RPMI8226 (cell line): ENCODE measurements at regions not wholly inside any gene's neighbourhood (a gene's known extent, or its start where the extent isn't known, plus 50 kb on each side); places are given as distances from the start of the nearest gene placed in this dataset.
A peak's percentile ranks its signal among the peaks of the same experiment; 100 is the strongest.

ENCODE experiments used
- DNase-seq: peaks from one replicate; pipeline ENCODE4 v3.0.0-alpha.2; 2015

DNA sequence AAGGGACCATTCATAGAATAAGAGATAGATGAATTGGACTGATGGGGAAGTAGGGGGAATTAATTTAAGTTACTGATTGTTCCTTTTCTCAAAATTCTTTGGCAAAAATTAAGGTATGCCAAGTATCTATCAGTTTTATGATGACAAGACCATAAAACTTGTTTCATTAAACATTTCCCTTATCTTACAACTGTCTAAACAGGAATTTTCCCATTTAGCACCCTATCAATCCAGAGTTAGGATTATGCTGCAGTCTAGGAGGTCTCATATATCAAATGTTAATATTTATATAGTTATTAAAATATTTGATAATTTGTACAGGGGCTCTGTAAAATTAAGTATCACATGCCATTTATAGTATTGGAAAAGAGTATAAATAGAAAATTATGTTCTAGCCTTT, 51.5 kb upstream of the ARID1B start:
- no peak for DNase-seq

GRCh38 chr6:156720691-156721685, 56.2 kb upstream of the ARID1B start:
- DNase-seq = peak; percentile 18

- DNase-seq = peak; percentile 94
Observed at GRCh38 chr6:156719720-156720563, 57.2 kb upstream of the ARID1B start.

GRCh38 chr6:156719395-156719719, 57.8 kb upstream of the ARID1B start:
- DNase-seq = no peak

DNA sequence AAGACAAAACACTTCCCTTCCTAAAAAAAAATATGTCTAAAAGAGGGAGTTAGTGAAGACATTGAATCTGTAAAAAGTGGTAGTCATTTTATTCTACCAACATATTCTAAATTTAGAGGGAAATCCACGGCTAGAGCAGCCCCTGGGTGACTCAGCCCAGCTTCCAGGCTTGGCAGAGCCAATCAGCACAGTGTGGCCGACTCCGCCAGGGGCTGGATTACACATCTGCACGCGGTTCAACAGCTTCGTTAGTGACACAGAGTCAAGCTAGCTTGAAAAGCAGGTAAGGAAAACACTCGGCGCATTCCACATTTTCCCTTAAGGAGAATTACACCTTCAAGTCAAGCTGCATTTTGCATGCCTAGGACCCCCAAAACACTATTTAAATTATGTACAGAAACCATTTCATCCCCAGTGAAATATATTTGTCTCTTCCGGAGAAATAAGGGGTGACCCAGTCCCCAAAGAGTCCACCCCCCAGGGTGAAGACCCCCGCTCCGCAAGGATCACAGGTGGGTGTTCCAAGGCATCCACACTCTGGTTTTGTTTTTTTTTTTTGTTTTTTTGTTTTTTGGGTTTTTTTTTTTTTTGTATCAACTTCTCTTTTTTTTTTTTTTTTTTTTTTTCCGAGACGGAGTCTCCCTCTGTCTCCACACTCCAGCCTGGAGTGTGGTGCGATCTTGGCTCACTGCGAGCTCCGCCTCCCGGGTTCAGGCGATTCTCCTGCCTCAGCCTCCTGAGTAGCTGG, 58.4 kb upstream of the ARID1B start:
- DNase-seq = no peak

- no peak for DNase-seq
Observed at GRCh38 chr6:156717542-156717941, 59.6 kb upstream of the ARID1B start.

DNA sequence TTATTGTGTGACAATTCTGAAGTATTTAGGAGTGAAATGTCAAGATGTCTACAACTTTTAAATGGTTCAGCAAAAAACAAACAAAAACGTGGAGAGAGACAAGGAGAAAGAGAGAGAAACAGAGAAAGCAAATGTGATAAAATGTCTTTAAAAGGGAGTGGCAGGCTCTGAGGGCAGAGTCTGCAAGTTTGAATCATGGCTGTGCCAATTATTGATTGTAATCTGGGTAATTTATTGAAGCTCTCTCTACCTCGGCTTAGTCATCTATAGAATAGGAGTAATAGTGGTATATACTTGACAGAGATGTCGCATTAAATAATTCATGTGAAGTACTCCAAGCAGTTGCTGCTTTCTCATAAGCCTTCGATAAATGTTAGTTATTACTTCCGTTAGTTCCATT, 61.3 kb upstream of the ARID1B start:
- no peak for DNase-seq

- no peak for DNase-seq
Observed at GRCh38 chr6:156713548-156713947, 63.6 kb upstream of the ARID1B start.

DNA sequence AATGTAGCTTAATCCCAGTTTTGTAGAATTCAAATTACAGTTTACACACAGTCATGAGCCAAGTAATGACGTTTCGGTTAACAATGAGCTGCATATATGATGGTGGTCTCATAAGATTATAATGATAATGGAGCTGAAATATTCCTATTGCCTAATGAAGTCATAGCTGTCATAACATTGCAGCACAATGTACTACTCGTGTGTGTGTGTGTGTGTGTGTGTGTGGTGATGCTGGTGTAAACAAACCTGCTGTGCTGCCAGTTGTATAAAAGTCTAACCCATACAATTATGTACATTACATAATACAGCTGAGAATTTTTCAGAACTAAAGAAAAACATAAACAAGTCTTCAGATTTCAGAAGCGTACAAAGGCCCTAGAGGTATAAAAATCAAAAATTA, 66.7 kb upstream of the ARID1B start:
- DNase-seq = no peak

- no peak for DNase-seq
Observed at GRCh38 chr6:156707818-156708217, 69.4 kb upstream of the ARID1B start.

DNA sequence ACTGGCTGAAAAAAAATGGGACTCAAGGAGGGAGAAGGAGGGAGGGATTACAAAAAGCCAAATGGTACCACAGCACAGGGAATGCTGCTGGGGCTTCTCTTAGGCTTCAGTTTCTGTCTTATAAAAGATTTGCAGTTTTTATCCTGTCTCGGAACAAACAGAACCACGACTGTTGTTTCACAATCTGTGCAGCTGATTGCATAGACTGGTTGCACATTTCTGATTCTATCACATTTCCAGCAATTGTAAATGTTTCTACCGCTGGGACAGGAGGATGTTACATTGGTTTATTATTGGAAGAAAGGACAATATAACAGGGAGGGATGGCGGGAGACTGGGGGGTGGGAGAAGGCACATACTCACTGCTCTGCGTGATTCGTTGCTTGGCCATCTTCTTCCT, 73.5 kb upstream of the ARID1B start:
- no peak for DNase-seq

DNA sequence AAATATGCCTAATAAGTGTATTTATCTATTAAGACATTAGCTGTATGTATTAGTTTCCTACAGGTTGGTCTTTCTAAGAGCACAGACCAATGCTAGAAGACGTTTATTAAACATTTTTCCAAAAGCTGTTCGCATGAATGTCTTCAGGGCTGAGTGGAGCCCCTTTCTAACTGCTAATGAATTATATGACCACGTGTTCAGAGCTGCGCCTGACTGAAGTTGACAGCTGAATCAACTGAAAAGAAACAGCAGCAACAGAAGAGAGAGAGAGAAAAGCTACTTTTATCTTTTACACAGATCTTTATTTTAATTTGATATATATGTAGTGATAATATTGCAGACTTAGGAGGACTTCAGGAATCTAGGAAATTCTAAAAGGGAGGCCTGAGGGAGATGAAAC, 75.2 kb upstream of the ARID1B start:
- no peak for DNase-seq

DNA sequence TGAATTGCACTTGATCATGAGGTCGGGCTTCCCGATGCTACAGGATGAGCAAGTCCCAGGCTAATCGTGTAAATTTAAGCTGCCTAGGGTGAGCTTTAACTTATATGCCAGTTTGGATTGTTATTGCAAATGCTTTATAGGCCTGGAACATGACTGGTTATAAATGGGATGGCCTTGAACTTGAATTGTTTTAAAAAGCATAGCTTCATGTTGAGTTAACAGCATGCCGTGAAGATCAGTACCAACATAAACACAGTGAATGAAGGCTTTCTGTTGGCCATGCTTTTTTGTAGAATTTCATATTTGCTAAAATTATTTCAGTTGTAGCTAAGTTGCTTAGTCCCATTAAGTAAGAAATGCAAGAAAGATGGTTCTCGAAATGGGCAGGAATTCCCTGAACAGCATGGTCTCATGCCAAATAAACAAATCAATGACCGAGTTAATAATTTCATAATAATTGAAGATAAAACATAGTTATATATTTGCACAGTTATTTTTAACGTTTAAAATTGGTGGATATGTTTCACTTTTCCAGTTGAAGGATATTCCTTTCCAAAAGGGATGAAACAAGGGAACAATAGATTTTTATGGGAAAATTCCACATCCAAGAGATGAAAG, 76.6 kb upstream of the ARID1B start:
- DNase-seq = no peak

- DNase-seq = no peak
Observed at GRCh38 chr6:156699935-156700334, 77.2 kb upstream of the ARID1B start.

GRCh38 chr6:156699017-156699421, 78.2 kb upstream of the ARID1B start:
- peak; percentile 34 for DNase-seq

DNA sequence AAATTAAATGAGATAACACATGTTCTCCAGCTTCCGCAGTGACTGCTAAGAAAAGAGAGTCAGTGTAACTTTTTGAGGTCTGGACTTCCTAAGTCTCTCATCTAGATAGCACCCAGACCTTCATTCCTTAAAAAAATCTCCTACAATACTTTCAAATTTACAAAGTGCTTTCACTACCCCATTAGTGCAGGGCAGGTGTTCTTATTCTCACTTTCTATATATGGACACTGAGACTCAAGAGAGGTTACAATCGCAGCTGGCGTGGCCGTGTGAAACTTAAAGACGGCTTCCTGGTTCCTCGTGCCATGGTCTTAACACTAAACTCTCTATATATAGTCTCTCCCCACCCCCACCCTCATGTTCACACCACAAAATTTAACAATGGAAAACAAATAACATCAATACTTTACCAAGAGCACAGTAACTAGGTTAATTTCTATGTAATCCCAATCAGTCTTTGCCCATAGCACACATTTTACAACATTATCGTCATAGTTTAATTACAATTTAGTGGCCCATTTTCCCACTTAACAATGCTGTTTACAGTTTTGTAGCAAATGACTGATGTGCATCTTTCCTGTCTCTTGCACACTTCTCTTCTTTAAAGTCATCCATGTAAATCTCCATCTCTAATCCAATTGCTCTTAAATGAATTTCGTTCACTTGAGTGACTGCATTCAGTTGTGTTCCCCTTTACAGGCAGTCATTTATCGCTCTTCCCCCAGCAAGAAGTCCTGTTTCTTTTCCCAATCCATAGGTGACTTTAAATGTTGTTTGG, 78.8 kb upstream of the ARID1B start:
- DNase-seq = peak; percentile 91

GRCh38 chr6:156697225-156697830, 79.8 kb upstream of the ARID1B start:
- peak; percentile 64 for DNase-seq

GRCh38 chr6:156695742-156696141, 81.4 kb upstream of the ARID1B start:
- DNase-seq = no peak

DNA sequence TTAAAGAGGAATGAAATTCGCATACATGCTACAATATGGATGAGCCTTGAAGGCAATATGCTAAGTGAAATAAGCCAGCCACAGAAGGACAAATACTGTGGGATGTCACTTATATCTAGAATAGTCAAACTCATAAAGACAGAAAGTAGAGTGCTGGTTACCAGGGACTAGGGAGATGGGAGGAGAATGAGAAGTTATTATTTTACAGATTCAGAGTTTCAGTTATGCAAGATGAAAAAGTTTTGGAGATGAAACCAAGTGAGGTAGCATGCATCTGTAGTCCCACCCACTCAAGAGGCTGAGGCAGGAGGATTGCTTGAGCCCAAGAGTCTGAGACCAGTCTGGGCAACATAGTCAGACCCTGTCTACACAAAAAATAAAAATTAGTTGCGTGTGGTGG, 82.5 kb upstream of the ARID1B start:
- DNase-seq = no peak

GRCh38 chr6:156691018-156691417, 86.2 kb upstream of the ARID1B start:
- no peak for DNase-seq

- DNase-seq = no peak
Observed at GRCh38 chr6:156689656-156690055, 87.5 kb upstream of the ARID1B start.

- no peak for DNase-seq
Observed at GRCh38 chr6:156688620-156688971, 88.6 kb upstream of the ARID1B start.
